Stimulated activated naive CD8-positive, alpha-beta T cell treated with anti-CD3 and anti-CD28 coated beads, Interleukin-15, amount 100 ng/mL, for 72 hours (primary cell): ENCODE measurements at regions not wholly inside any gene's neighbourhood (a gene's known extent, or its start where the extent isn't known, plus 50 kb on each side); places are given as distances from the start of the nearest gene placed in this dataset.
A peak's percentile ranks its signal among the peaks of the same experiment; 100 is the strongest.
"Not testable (repeated sequence)": the region's sequence is repeated elsewhere in the genome, so short reads cannot be mapped to it uniquely, and the experiment has no call there.

Source experiments
- ATAC-seq: fragments of 150-1000 bp; cut with Tn5 transposase; 2 replicates; pipeline ENCODE4 v1.10.0; 2021; ENCODE audit warnings: mild to moderate bottlenecking, moderate library complexity
- DNase-seq, 2 donors: peaks; one replicate each; pipeline ENCODE4 v3.0.0; 2021 to 2022
- H3K27ac Mint-ChIP-seq, 2 donors: one replicate each; pipeline ENCODE4 v1.8.0; 2022; ENCODE audit warnings: mild to moderate bottlenecking in 2 of 2, mixed read lengths in 2 of 2, moderate library complexity in 2 of 2
- H3K27me3 Mint-ChIP-seq: one replicate; pipeline ENCODE4 v1.8.0; 2022; ENCODE audit warnings: mixed read lengths
- H3K4me1 Mint-ChIP-seq: one replicate; pipeline ENCODE4 v1.8.0; 2022; ENCODE audit warnings: mild to moderate bottlenecking, mixed read lengths
- H3K4me3 Mint-ChIP-seq, 2 donors: one replicate each; pipeline ENCODE4 v1.8.0; 2022; ENCODE audit warnings: mild to moderate bottlenecking in 2 of 2, mixed read lengths in 2 of 2, moderate library complexity in 1 of 2
- H3K9me3 Mint-ChIP-seq, 2 donors: one replicate each; pipeline ENCODE4 v1.8.0; 2022; ENCODE audit warnings: mixed read lengths in 2 of 2

DNA sequence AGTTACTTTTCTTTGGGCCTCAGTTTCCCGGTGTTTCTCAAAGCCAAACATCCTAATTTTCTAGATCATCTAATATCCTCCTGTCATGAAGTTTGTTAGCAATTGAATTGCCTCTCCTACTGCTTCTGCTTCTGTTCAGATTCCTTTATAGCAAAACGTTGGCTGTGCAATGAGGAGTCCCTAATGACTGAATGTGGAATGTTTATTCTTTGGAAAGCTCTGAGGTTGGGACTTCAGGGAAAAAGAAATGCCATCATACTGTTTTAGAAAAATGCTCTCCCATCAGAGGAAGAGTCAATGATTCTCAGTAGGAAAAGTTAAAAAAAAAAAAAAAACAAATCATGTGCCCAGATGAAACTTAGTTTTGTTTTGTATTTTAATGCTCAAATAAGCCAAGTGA, 268.7 kb upstream of the PAPPA start:
- ATAC-seq, result no peak
- no peak overlapping the region for H3K27ac Mint-ChIP-seq
- no peaks in the 10 kb centered on the region for H3K4me1 Mint-ChIP-seq
- DNase-seq, result no peak
- no peaks in the 10 kb centered on the region for H3K27me3 Mint-ChIP-seq
- H3K9me3 Mint-ChIP-seq, result peaks cover 0 to 4% of the 10 kb centered on the region in 2 donors
- H3K4me3 Mint-ChIP-seq, result no peak overlapping the region

DNA sequence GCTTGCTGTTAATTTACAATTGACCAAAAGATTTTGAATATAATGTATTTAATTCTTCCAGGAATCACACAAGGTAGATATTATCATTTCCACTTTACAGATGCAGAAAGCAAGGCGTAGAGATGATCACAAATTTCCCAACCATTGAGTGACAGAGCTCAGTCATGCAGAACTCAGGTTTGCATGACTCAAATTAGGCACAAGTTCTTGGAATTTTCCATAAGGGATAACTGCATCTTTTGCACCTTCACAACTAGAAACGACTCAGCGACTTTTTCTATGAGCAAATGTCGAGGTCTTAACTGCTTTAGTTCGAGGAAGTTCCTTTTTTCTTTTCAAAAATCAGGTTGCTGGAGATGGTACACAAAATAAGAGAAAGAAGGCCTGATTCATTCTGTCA, 265.5 kb upstream of the PAPPA start:
- no peak overlapping the region for H3K4me3 Mint-ChIP-seq
- no peak overlapping the region for H3K27ac Mint-ChIP-seq
- no peak for ATAC-seq
- no peaks in the 10 kb centered on the region for H3K27me3 Mint-ChIP-seq
- no peaks in the 10 kb centered on the region for H3K4me1 Mint-ChIP-seq
- H3K9me3 Mint-ChIP-seq, result peaks cover 0 to 4% of the 10 kb centered on the region in 2 donors
- DNase-seq, result no peak

DNA sequence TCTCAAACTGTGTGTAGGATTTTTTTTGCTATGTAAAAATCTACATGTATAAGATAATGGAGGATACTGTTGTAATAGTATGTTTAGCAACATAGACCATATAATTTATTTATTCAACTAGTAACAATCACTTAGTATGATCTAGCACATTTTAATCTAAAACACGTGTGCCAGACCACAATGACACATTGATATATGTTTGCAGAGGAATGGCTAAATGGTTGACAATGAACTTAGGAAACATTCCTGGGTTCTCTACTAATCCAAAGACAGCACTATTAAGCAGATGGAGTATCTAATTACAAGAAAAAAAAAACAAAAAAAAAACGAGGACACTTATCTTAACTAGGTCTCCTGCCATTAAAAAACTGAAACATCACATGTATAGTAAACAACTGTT, 261.7 kb upstream of the PAPPA start:
- Mint-ChIP-seq H3K27ac (no peak overlapping the region), H3K4me1 (no peaks in the 10 kb centered on the region), H3K9me3 (peaks cover 0 to 4% of the 10 kb centered on the region in 2 donors), H3K4me3 (no peak overlapping the region), H3K27me3 (no peaks in the 10 kb centered on the region)
- ATAC-seq (no peak), DNase-seq (no peak)

DNA sequence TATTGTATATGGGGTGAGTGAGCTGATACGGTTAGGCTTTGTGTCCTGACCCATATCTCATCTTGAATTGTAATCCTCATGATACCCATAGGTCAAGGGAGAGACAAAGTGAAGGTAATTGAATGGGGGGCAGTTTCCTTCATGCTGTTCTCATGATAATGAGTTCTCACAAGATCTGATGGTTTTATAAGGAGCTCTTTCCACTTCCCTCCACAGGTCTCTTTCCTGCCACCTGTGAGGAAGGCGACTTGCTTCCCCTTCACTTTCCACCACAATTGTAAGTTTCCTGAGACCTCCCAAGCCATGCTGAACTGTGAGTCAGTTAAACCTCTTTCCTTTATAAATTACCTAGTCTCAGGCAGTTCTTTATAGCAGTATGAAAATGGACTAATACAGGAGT, 255.1 kb upstream of the PAPPA start:
- ATAC-seq, H3K9me3 Mint-ChIP-seq, H3K27me3 Mint-ChIP-seq, H3K27ac Mint-ChIP-seq, H3K4me3 Mint-ChIP-seq, DNase-seq, H3K4me1 Mint-ChIP-seq: not testable (repeated sequence)

GRCh38 chr9:115900698-115901097, 252.9 kb upstream of the PAPPA start:
- DNase-seq (no peak), ATAC-seq (no peak)
- Mint-ChIP-seq H3K4me3 (no peak overlapping the region), H3K27ac (no peak overlapping the region), H3K9me3 (peaks cover 5% of the 10 kb centered on the region in 2 donors), H3K4me1 (no peaks in the 10 kb centered on the region), H3K27me3 (no peaks in the 10 kb centered on the region)

DNA sequence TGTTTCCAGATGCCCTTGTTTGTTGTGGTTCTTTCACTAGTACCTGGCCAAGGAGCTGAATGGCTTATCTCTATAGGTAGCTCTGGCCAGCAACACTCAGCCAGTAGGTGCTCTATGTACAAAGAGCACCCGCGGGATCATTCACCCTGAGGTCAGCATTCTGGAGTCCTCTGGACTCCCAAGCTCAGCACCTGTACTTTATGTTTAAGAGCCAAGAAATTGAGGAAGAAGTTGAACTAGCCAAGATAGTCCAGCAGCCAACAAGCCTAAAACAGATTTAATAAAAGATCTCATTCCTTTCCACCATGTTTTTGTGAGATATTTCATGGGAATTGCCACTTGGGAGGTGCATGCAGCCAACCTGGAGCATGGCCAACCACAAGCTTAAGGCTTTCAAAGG, 242.6 kb upstream of the PAPPA start:
- no peaks in the 10 kb centered on the region for H3K4me1 Mint-ChIP-seq
- H3K9me3 Mint-ChIP-seq, result peaks cover 0 to 3% of the 10 kb centered on the region in 2 donors
- H3K27me3 Mint-ChIP-seq, result no peaks in the 10 kb centered on the region
- DNase-seq (no peak), ATAC-seq (no peak)
- no peak overlapping the region for H3K4me3 Mint-ChIP-seq
- no peak overlapping the region for H3K27ac Mint-ChIP-seq

DNA sequence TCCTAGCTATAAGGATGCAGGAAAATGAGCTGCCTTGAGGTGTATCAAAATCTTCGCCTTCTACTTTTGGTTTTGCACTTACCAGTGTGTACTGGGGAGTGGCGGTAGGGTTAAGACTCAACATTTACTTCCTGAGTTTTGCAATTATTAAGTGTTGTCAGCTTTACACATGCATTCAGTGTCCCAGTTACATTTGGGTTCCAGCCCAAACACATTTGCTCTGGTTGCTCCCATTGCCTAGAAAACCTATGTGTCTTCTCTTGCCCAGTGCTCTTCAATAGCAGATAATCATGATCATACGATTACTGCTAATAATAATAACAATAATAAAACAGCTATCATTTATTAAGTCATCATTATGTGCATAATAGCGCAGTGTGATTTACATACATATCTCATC, 241.5 kb upstream of the PAPPA start:
- no peak for DNase-seq
- no peak for ATAC-seq
- Mint-ChIP-seq H3K27me3 (no peaks in the 10 kb centered on the region), H3K4me1 (no peaks in the 10 kb centered on the region), H3K9me3 (peaks cover 0 to 3% of the 10 kb centered on the region in 2 donors), H3K4me3 (no peak overlapping the region), H3K27ac (no peak overlapping the region)

- DNase-seq (no peak), ATAC-seq (no peak)
- peak overlapping the region in 1 of 2 donors; percentile 21 for H3K27ac Mint-ChIP-seq
- peaks cover 0 to 3% of the 10 kb centered on the region in 2 donors for H3K9me3 Mint-ChIP-seq
- no peaks in the 10 kb centered on the region for H3K27me3 Mint-ChIP-seq
- no peaks in the 10 kb centered on the region for H3K4me1 Mint-ChIP-seq
- no peak overlapping the region for H3K4me3 Mint-ChIP-seq
Measured at GRCh38 chr9:115913696-115914095, 239.9 kb upstream of the PAPPA start.

GRCh38 chr9:115914291-115914690, 239.3 kb upstream of the PAPPA start:
- no peak overlapping the region for H3K4me3 Mint-ChIP-seq

GRCh38 chr9:115921301-115921700, 232.3 kb upstream of the PAPPA start:
- no peak for DNase-seq
- H3K4me3 Mint-ChIP-seq, result no peak overlapping the region
- ATAC-seq, result no peak

More at GRCh38 chr9:115914291-115914690, 239.3 kb upstream of the PAPPA start:
- Mint-ChIP-seq H3K27me3 (no peaks in the 10 kb centered on the region), H3K27ac (no peak overlapping the region), H3K9me3 (peaks cover 0 to 3% of the 10 kb centered on the region in 2 donors), H3K4me1 (no peaks in the 10 kb centered on the region)
- DNase-seq (no peak), ATAC-seq (no peak)

GRCh38 chr9:115922444-115922843, 231.1 kb upstream of the PAPPA start:
- no peak overlapping the region for H3K4me3 Mint-ChIP-seq
- DNase-seq (no peak), ATAC-seq (no peak)
- H3K4me1 Mint-ChIP-seq, result no peaks in the 10 kb centered on the region
- H3K27ac Mint-ChIP-seq, result no peak overlapping the region
- no peaks in the 10 kb centered on the region for H3K27me3 Mint-ChIP-seq
- H3K9me3 Mint-ChIP-seq, result peaks cover 5 to 6% of the 10 kb centered on the region in 2 donors

More at GRCh38 chr9:115921301-115921700, 232.3 kb upstream of the PAPPA start:
- Mint-ChIP-seq H3K27me3 (no peaks in the 10 kb centered on the region), H3K4me1 (no peaks in the 10 kb centered on the region), H3K27ac (no peak overlapping the region), H3K9me3 (peaks cover 0 to 6% of the 10 kb centered on the region in 2 donors)

DNA sequence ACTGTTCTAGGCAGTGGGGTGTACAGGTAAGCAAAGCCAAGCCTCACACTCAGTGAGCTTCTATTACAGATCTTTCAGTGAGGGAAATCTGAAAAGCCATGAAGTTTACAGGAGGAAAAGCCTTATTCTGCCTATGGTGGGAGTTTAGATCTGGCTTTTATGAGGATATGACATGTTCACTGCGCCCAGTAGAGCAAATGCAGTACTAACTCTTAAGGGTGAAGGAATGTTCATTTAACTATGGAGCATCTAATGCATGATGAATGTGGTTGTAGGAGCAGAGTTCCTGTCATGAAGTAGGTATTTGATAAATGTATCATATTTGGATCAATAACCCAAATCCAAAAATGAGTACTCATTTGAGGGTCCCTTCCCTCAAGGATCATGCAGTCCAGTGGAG, 230.2 kb upstream of the PAPPA start:
- H3K9me3 Mint-ChIP-seq, result peaks cover 6 to 8% of the 10 kb centered on the region in 2 donors
- no peaks in the 10 kb centered on the region for H3K27me3 Mint-ChIP-seq
- no peak overlapping the region for H3K27ac Mint-ChIP-seq
- H3K4me1 Mint-ChIP-seq, result no peaks in the 10 kb centered on the region
- H3K4me3 Mint-ChIP-seq, result no peak overlapping the region
- ATAC-seq (no peak), DNase-seq (no peak)

DNA sequence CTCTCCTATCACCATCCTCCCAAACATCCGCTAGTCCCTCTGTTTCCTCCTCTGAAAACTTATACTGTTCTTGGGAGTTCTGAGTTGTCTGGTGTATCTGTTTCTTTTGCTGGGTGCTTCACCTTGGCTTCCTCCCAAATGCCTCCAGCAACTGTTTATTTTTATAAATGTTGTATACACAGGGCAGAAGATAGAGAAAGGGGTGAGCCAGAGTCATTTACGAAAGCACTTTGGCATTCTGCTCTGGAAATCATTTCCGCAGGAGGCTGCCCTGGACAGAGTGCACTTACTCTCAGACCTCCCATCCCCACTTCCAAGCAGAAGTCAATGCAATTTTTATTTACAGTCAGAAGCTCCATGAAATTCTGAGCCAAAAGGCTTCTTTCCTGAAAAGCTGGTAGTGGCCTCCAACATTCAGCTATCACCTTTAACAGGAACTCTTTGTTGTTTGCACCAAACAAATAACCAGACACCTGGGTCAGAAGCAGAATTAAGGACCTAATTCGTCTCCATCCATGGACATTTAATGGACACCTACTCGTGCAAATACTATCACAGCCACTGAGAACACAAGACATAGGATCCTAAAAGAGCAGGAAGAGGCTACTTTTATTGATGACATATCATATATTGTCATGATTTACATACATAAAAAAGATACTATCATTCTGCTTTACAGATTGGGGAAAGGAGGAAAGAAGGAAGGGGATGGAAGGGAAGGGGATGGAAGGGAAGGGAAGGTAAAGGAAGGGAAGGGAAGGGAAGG, 229.5 kb upstream of the PAPPA start:
- no peak for ATAC-seq
- no peaks in the 10 kb centered on the region for H3K4me1 Mint-ChIP-seq
- peaks cover 6 to 8% of the 10 kb centered on the region in 2 donors for H3K9me3 Mint-ChIP-seq
- no peak overlapping the region for H3K4me3 Mint-ChIP-seq
- DNase-seq, result no peak
- H3K27me3 Mint-ChIP-seq, result no peaks in the 10 kb centered on the region
- H3K27ac Mint-ChIP-seq, result no peak overlapping the region

DNA sequence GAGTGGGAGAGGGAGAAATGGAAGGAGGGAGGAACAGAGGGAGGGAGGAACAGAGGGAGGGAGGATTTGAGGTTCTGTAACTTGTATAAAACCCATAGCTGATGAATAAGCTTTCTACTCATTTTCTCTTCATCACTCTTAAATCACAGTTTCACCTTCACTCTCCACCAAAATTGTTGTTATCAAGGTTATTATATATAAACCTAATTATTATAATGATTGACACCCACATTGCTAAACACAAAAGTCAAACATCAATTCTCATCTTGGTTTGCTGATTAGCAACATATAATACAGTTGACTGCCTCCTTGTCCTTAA, 229.0 kb upstream of the PAPPA start:
- no peak overlapping the region for H3K27ac Mint-ChIP-seq
- DNase-seq (no peak), ATAC-seq (no peak)
- H3K4me1 Mint-ChIP-seq, result no peaks in the 10 kb centered on the region
- no peaks in the 10 kb centered on the region for H3K27me3 Mint-ChIP-seq
- H3K9me3 Mint-ChIP-seq, result peaks cover 6 to 8% of the 10 kb centered on the region in 2 donors
- H3K4me3 Mint-ChIP-seq, result no peak overlapping the region

- Mint-ChIP-seq H3K9me3 (peaks cover 6 to 8% of the 10 kb centered on the region in 2 donors), H3K4me3 (no peak overlapping the region), H3K27ac (no peak overlapping the region), H3K4me1 (no peaks in the 10 kb centered on the region), H3K27me3 (no peaks in the 10 kb centered on the region)
- no peak for ATAC-seq
- no peak for DNase-seq
Measured at GRCh38 chr9:115925424-115925823, 228.2 kb upstream of the PAPPA start.

- Mint-ChIP-seq H3K27me3 (no peaks in the 10 kb centered on the region), H3K9me3 (peaks cover 8 to 16% of the 10 kb centered on the region in 2 donors), H3K27ac (no peak overlapping the region), H3K4me1 (no peaks in the 10 kb centered on the region), H3K4me3 (no peak overlapping the region)
- ATAC-seq (no peak), DNase-seq (no peak)
Measured at GRCh38 chr9:115930472-115930871, 223.1 kb upstream of the PAPPA start.

DNA sequence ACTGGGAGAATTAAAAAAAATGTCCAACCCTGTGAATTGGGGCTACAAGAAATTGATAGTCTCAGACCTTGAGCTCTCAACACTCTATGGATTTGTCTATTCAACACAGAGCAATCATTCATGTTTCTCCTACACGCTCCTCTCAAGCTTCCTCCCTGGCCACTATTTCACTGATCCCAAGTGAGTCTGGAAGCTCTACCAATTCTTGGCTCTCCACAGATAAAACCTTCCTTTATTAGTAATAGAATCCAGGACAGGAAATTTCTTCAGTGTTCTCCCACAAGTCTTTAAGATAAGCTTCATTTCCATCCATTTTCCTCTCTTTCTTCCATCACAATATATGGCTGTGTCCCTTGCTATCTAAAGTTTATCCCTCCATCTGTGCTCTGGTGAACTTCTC, 215.1 kb upstream of the PAPPA start:
- no peaks in the 10 kb centered on the region for H3K27me3 Mint-ChIP-seq

More for the DNA sequence above, 215.1 kb upstream of the PAPPA start:
- H3K27ac Mint-ChIP-seq, result no peak overlapping the region
- DNase-seq (no peak), ATAC-seq (no peak)
- peaks cover 0 to 7% of the 10 kb centered on the region in 2 donors for H3K9me3 Mint-ChIP-seq
- no peaks in the 10 kb centered on the region for H3K4me1 Mint-ChIP-seq
- no peak overlapping the region for H3K4me3 Mint-ChIP-seq
